ENCODE measurements at regions not wholly inside any gene's neighbourhood (a gene's known extent, or its start where the extent isn't known, plus 50 kb on each side); places are given as distances from the start of the nearest gene placed in this dataset.

DNA sequence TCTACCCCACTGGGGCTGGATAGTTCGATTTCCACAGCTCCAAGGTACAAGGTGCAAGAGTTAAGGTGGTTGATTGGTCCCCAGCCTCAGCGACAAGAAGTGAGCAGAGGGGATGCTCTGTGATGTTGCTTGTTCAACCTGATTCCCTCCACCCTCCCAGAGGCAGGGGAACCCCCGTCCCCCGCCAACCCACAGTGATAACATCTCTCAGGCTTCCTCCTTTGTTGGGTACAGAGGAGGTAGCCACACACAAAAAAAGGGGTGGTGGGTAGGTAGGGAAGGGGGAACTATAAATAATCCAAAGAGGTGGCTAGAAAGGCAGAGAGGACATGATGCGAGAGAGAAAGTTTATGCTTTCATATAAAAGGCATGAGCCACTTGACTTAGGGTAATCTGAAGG, 192.9 kb upstream of the POU3F3 start:
- Histone ChIP-seq H3K27ac (no peak overlapping the region), H3K36me3 (no peaks in the 10 kb centered on the region), H3K4me1 (ENCODE audit: control insufficient read depth in 1 of 2, low read depth in 2 of 2) (no peaks in the 10 kb centered on the region), H3K4me3 (no peak overlapping the region), H3K27me3 (replicated peaks; ENCODE audit: insufficient read depth) (no peaks in the 10 kb centered on the region), H3K9me3 (no peaks in the 10 kb centered on the region)
- DNase-seq (ENCODE audit: low spot score) (no peak), ATAC-seq (ENCODE audit: insufficient number of reproducible peaks, low FRiP score, low read depth) (no peak)
- no peak for TF ChIP-seq CTCF (IDR thresholded peaks at IDR 0.05)

GRCh38 chr2:104664672-104665071, 189.2 kb upstream of the POU3F3 start:
- H3K4me1 ChIP-seq (ENCODE audit: control insufficient read depth in 1 of 2, low read depth in 2 of 2), result no peaks in the 10 kb centered on the region
- H3K4me3 ChIP-seq, result no peak overlapping the region
- DNase-seq (ENCODE audit: low spot score), result no peak
- no peak overlapping the region for H3K27ac ChIP-seq
- no peaks in the 10 kb centered on the region for H3K36me3 ChIP-seq
- no peaks in the 10 kb centered on the region for H3K9me3 ChIP-seq
- no peak for TF ChIP-seq CTCF (IDR thresholded peaks at IDR 0.05)
- no peaks in the 10 kb centered on the region for H3K27me3 ChIP-seq (replicated peaks; ENCODE audit: insufficient read depth)
- ATAC-seq (ENCODE audit: insufficient number of reproducible peaks, low FRiP score, low read depth), result no peak

- Histone ChIP-seq H3K27me3 (replicated peaks; ENCODE audit: insufficient read depth) (no peaks in the 10 kb centered on the region), H3K4me3 (no peak overlapping the region), H3K27ac (no peak overlapping the region), H3K4me1 (ENCODE audit: control insufficient read depth in 1 of 2, low read depth in 2 of 2) (peaks cover 0 to 5% of the 10 kb centered on the region in 2 donors), H3K9me3 (no peaks in the 10 kb centered on the region), H3K36me3 (no peaks in the 10 kb centered on the region)
- DNase-seq (ENCODE audit: low spot score) (no peak), ATAC-seq (ENCODE audit: insufficient number of reproducible peaks, low FRiP score, low read depth) (no peak)
- no peak for TF ChIP-seq CTCF (IDR thresholded peaks at IDR 0.05)
These were observed 185.3 kb upstream of the POU3F3 start for GRCh38 chr2:104668631-104669030.

DNA sequence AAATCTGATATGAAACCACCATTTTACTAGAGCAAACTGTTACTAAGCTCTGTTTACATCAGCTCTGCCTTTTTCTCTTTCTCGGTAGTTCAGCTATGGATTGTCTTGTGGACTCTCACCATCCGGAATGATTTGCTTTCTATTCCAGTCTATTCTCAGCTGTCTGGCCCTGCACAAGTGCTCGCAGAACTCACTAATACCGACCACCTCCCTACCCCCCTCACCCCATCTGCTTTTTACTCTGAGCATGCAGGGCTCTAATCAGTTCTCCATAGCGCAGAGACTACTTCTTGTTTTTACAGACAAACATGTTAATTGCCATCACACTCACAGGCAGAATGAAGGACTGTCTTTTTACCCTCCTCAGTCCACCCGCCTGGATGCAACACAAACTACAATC, 180.7 kb upstream of the POU3F3 start:
- Histone ChIP-seq H3K27me3 (replicated peaks; ENCODE audit: insufficient read depth) (no peaks in the 10 kb centered on the region), H3K36me3 (no peaks in the 10 kb centered on the region), H3K27ac (no peak overlapping the region), H3K4me3 (no peak overlapping the region), H3K4me1 (ENCODE audit: control insufficient read depth in 1 of 2, low read depth in 2 of 2) (peaks cover 0 to 5% of the 10 kb centered on the region in 2 donors), H3K9me3 (no peaks in the 10 kb centered on the region)
- ATAC-seq (ENCODE audit: insufficient number of reproducible peaks, low FRiP score, low read depth) (no peak), DNase-seq (ENCODE audit: low spot score) (no peak)
- TF ChIP-seq CTCF (IDR thresholded peaks at IDR 0.05), result no peak

DNA sequence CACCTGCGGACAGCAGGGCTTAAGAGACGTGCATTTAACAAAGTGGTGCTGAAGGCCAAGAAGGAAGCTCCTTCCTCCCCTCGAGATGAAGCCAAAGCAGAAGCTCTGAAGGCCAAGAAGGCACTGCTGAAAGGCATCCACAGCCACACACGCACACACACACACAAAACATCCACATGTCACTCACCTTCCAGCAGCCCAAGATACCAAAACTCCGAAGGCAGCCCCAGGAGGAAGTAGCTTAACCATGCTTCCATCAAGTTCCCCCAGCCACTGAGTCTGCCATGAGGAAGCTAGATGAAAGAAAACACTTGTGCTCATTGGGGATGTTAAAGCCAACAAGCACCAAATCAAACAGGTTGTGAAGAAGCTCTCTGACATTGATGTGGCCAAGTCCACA, 175.7 kb upstream of the POU3F3 start:
- Histone ChIP-seq H3K27me3 (replicated peaks; ENCODE audit: insufficient read depth) (no peaks in the 10 kb centered on the region), H3K4me3 (no peak overlapping the region), H3K36me3 (no peaks in the 10 kb centered on the region), H3K27ac (no peak overlapping the region), H3K4me1 (ENCODE audit: control insufficient read depth in 1 of 2, low read depth in 2 of 2) (no peaks in the 10 kb centered on the region), H3K9me3 (no peaks in the 10 kb centered on the region)
- TF ChIP-seq CTCF (IDR thresholded peaks at IDR 0.05), result no peak
- no peak for DNase-seq (ENCODE audit: low spot score)
- ATAC-seq (ENCODE audit: insufficient number of reproducible peaks, low FRiP score, low read depth), result no peak

All from thoracic aorta (tissue), 2 donors.